ENCODE measurements at regions not wholly inside any gene's neighbourhood (a gene's known extent, or its start where the extent isn't known, plus 50 kb on each side); places are given as distances from the start of the nearest gene placed in this dataset.

- TF ChIP-seq EZH2 (IDR thresholded peaks at IDR 0.05; ENCODE audit: borderline replicate concordance, low read depth, low read length, poor library complexity, severe bottlenecking), result no peak
- no peak for TF ChIP-seq CTCF (conservative IDR thresholded peaks at IDR 0.05; ENCODE audit: low read depth, low read length)
Observed at GRCh38 chr14:78028471-78028870, 141.7 kb upstream of the NRXN3 start.

All from A673 (cell line).